Common myeloid progenitor, CD34-positive (primary cell): ENCODE measurements at regions not wholly inside any gene's neighbourhood (a gene's known extent, or its start where the extent isn't known, plus 50 kb on each side); places are given as distances from the start of the nearest gene placed in this dataset.

Experiments
- CTCF ChIA-PET: fragments of 350-600 bp; sonication (Branson Sonifier 250); formaldehyde crosslinking; loops from one replicate; lab custom pipeline; 2021; ENCODE audit warnings: antibody characterized with exemption; lab: Charles Lee
- POLR2A ChIA-PET: fragments of 350-600 bp; sonication (Branson Sonifier 250); formaldehyde crosslinking; loops from one replicate; lab custom pipeline; 2021; ENCODE audit warnings: antibody characterized with exemption; lab: Charles Lee
- DNase-seq, 3 donors: peaks; one replicate each; pipeline versions ENCODE4 v3.0.0 to v3.0.0-alpha.2; 2013
- H3K27ac ChIP-seq, 2 experiments: 1 replicate in 1 of 2; 2 replicates in 1 of 2; pipeline ENCODE4 v1.7.0; 2013; ENCODE audit warnings: inconsistent platforms in 2 of 2, low read length in 2 of 2, mild to moderate bottlenecking in 2 of 2, low read depth in 1 of 2, moderate library complexity in 1 of 2; ENCODE audit not compliant: severe bottlenecking in 2 of 2, insufficient read depth in 1 of 2, poor library complexity in 1 of 2
- H3K27me3 ChIP-seq, 5 experiments: replicated peaks in 2 of 5; 1 replicate in 3 of 5; 2 replicates in 2 of 5; pipeline versions ENCODE4 v1.6.1 to v1.7.0; 2013; ENCODE audit warnings: low read length in 4 of 5, mild to moderate bottlenecking in 2 of 5, moderate library complexity in 2 of 5, inconsistent platforms in 1 of 5; ENCODE audit not compliant: insufficient read depth in 5 of 5, control insufficient read depth in 4 of 5
- H3K36me3 ChIP-seq, 4 experiments: 1 replicate in 2 of 4; 2 replicates in 2 of 4; pipeline versions ENCODE4 v1.6.1 to v1.7.0; 2013; ENCODE audit warnings: low read length in 3 of 4, control low read depth in 1 of 4, mild to moderate bottlenecking in 1 of 4; ENCODE audit not compliant: control insufficient read depth in 4 of 4, insufficient read depth in 4 of 4
- H3K4me1 ChIP-seq, 4 experiments: 1 replicate in 3 of 4; 2 replicates in 1 of 4; pipeline versions ENCODE4 v1.6.1 to v1.7.1; 2013; ENCODE audit warnings: low read length in 3 of 4, mild to moderate bottlenecking in 3 of 4, control low read depth in 1 of 4, inconsistent platforms in 1 of 4, moderate library complexity in 1 of 4; ENCODE audit not compliant: control insufficient read depth in 4 of 4, insufficient read depth in 4 of 4; ENCODE audit errors: control extremely low read depth in 1 of 4
- H3K4me3 ChIP-seq, 7 experiments: 1 replicate in 4 of 7; 2 replicates in 3 of 7; pipeline versions ENCODE4 v1.5.1 to v1.7.0; 2013; ENCODE audit warnings: mild to moderate bottlenecking in 7 of 7, low read length in 6 of 7, moderate library complexity in 6 of 7, inconsistent platforms in 2 of 7, low read depth in 2 of 7, control low read depth in 1 of 7; ENCODE audit not compliant: insufficient read depth in 4 of 7, control insufficient read depth in 1 of 7; ENCODE audit errors: extremely low read depth in 1 of 7
- H3K9me3 ChIP-seq, 5 experiments: 1 replicate in 4 of 5; 2 replicates in 1 of 5; pipeline versions ENCODE4 v1.6.1 to v1.7.1; 2013; ENCODE audit warnings: low read length in 4 of 5, mild to moderate bottlenecking in 2 of 5, inconsistent platforms in 1 of 5, low read depth in 1 of 5, moderate library complexity in 1 of 5; ENCODE audit not compliant: control insufficient read depth in 4 of 5, insufficient read depth in 2 of 5; ENCODE audit errors: control extremely low read depth in 1 of 5
- WGBS: methylation state at CpG from one replicate; pipeline ENCODE4 v1.1.5; 2013; ENCODE audit not compliant: insufficient coverage; 5-methylcytosine and 5-hydroxymethylcytosine counted together

GRCh38 chr11:101336155-101336554, 206.5 kb upstream of the PGR start:
- no peak overlapping the region for H3K27ac ChIP-seq
- no peaks in the 10 kb centered on the region for H3K36me3 ChIP-seq
- POLR2A ChIA-PET = no interaction called here
- CTCF ChIA-PET = no interaction called here
- no peaks in the 10 kb centered on the region for H3K9me3 ChIP-seq
- no peak for DNase-seq
- WGBS = 100% methylated on average over 2 of the region's 3 CpGs
- H3K4me3 ChIP-seq = no peak overlapping the region
- H3K27me3 ChIP-seq = no peaks in the 10 kb centered on the region
- no peaks in the 10 kb centered on the region for H3K4me1 ChIP-seq

GRCh38 chr11:101334581-101334980, 205.0 kb upstream of the PGR start:
- H3K4me1 ChIP-seq = no peaks in the 10 kb centered on the region
- DNase-seq = no peak
- no peaks in the 10 kb centered on the region for H3K36me3 ChIP-seq
- H3K4me3 ChIP-seq = no peak overlapping the region
- no peaks in the 10 kb centered on the region for H3K9me3 ChIP-seq
- 100% methylated on average over 1 of the region's 1 CpG for WGBS
- CTCF ChIA-PET = no interaction called here
- H3K27ac ChIP-seq = no peak overlapping the region
- H3K27me3 ChIP-seq = no peaks in the 10 kb centered on the region
- POLR2A ChIA-PET = no interaction called here

- POLR2A ChIA-PET = no interaction called here
- H3K9me3 ChIP-seq = no peaks in the 10 kb centered on the region
- H3K27me3 ChIP-seq = no peaks in the 10 kb centered on the region
- DNase-seq = no peak
- H3K27ac ChIP-seq = no peak overlapping the region
- H3K4me3 ChIP-seq = no peak overlapping the region
- no peaks in the 10 kb centered on the region for H3K4me1 ChIP-seq
- WGBS = no CpG with 5 or more reads among the region's 4 CpGs
- CTCF ChIA-PET = no interaction called here
- no peaks in the 10 kb centered on the region for H3K36me3 ChIP-seq
Observed at GRCh38 chr11:101331411-101331810, 201.8 kb upstream of the PGR start.

- Histone ChIP-seq H3K27me3 (no peaks in the 10 kb centered on the region), H3K9me3 (no peaks in the 10 kb centered on the region), H3K36me3 (no peaks in the 10 kb centered on the region), H3K4me1 (no peaks in the 10 kb centered on the region), H3K4me3 (no peak overlapping the region), H3K27ac (no peak overlapping the region)
- POLR2A ChIA-PET = no interaction called here
- WGBS = no CpG with 5 or more reads among the region's 3 CpGs
- CTCF ChIA-PET = no interaction called here
- no peak for DNase-seq
Observed at GRCh38 chr11:101327908-101328307, 198.3 kb upstream of the PGR start.

GRCh38 chr11:101326141-101326540, 196.5 kb upstream of the PGR start:
- no peak for DNase-seq
- no peak overlapping the region for H3K27ac ChIP-seq
- no peaks in the 10 kb centered on the region for H3K9me3 ChIP-seq
- H3K4me1 ChIP-seq = no peaks in the 10 kb centered on the region
- no peak overlapping the region for H3K4me3 ChIP-seq
- H3K36me3 ChIP-seq = no peaks in the 10 kb centered on the region
- ChIA-PET CTCF (no interaction called here), POLR2A (no interaction called here)
- no peaks in the 10 kb centered on the region for H3K27me3 ChIP-seq

- Histone ChIP-seq H3K36me3 (no peaks in the 10 kb centered on the region), H3K4me3 (no peak overlapping the region), H3K27me3 (no peaks in the 10 kb centered on the region), H3K4me1 (no peaks in the 10 kb centered on the region), H3K27ac (no peak overlapping the region), H3K9me3 (no peaks in the 10 kb centered on the region)
- WGBS = no CpG with 5 or more reads among the region's 2 CpGs
- POLR2A ChIA-PET = no interaction called here
- CTCF ChIA-PET = no interaction called here
- no peak for DNase-seq
Observed at GRCh38 chr11:101323997-101324396, 194.4 kb upstream of the PGR start.

- H3K27me3 ChIP-seq = no peaks in the 10 kb centered on the region
- H3K36me3 ChIP-seq = no peaks in the 10 kb centered on the region
- no peaks in the 10 kb centered on the region for H3K9me3 ChIP-seq
- no peak overlapping the region for H3K4me3 ChIP-seq
- 63% methylated on average over 2 of the region's 3 CpGs for WGBS
- H3K27ac ChIP-seq = no peak overlapping the region
- ChIA-PET POLR2A (no interaction called here), CTCF (no interaction called here)
- no peak for DNase-seq
- no peaks in the 10 kb centered on the region for H3K4me1 ChIP-seq
Observed at GRCh38 chr11:101321222-101321621, 191.6 kb upstream of the PGR start.
